H9 (cell line): ENCODE measurements at regions not wholly inside any gene's neighbourhood (a gene's known extent, or its start where the extent isn't known, plus 50 kb on each side); places are given as distances from the start of the nearest gene placed in this dataset.

Experiments used
- DNase-seq: peaks from one replicate; pipeline ENCODE4 v3.0.0-alpha.2; 2017
- H2AFZ ChIP-seq: one replicate; pipeline ENCODE4 v1.6.1; 2013; ENCODE audit warnings: mild to moderate bottlenecking, low read length, control low read depth, moderate library complexity
- H2AK5ac ChIP-seq: 2 replicates; pipeline ENCODE4 v1.6.1; 2013; ENCODE audit warnings: low read length, control low read depth, mixed read lengths; ENCODE audit not compliant: insufficient read length
- H2BK120ac ChIP-seq: one replicate; pipeline ENCODE4 v1.6.1; 2013; ENCODE audit warnings: low read depth, mild to moderate bottlenecking, low read length, control low read depth, inconsistent platforms; ENCODE audit not compliant: poor library complexity, severe bottlenecking
- H2BK12ac ChIP-seq: 2 replicates; pipeline ENCODE4 v1.6.1; 2013; ENCODE audit warnings: low read length, control low read depth, mixed read lengths, low read depth; ENCODE audit not compliant: insufficient read length
- H2BK15ac ChIP-seq: 2 replicates; pipeline ENCODE4 v1.6.1; 2013; ENCODE audit warnings: low read depth, low read length, control low read depth
- H2BK20ac ChIP-seq: one replicate; pipeline ENCODE4 v1.6.1; 2013; ENCODE audit warnings: low read depth, mild to moderate bottlenecking, low read length, control low read depth, inconsistent platforms; ENCODE audit not compliant: poor library complexity, severe bottlenecking
- H2BK5ac ChIP-seq: 2 replicates; pipeline ENCODE4 v1.6.1; 2013; ENCODE audit warnings: low read length, control low read depth, mixed read lengths; ENCODE audit not compliant: insufficient read length
- H3K14ac ChIP-seq: 2 replicates; pipeline ENCODE4 v1.6.1; 2013; ENCODE audit warnings: low read length, control low read depth; ENCODE audit not compliant: insufficient read depth
- H3K18ac ChIP-seq: 2 replicates; pipeline ENCODE4 v1.6.1; 2013; ENCODE audit warnings: low read depth, mild to moderate bottlenecking, mixed read lengths, low read length, control low read depth; ENCODE audit not compliant: insufficient read length
- H3K23ac ChIP-seq: 2 replicates; pipeline ENCODE4 v1.6.1; 2013; ENCODE audit warnings: low read length, control low read depth, mixed read lengths, low read depth; ENCODE audit not compliant: insufficient read length
- H3K23me2 ChIP-seq: 2 replicates; pipeline ENCODE4 v1.6.1; 2013; ENCODE audit warnings: low read depth, mild to moderate bottlenecking, mixed read lengths, low read length, control low read depth; ENCODE audit not compliant: insufficient read length, poor library complexity, severe bottlenecking
- H3K27ac ChIP-seq: 2 replicates; pipeline ENCODE4 v1.5.1; 2013; ENCODE audit warnings: low read length, control low read depth, mixed read lengths, low read depth; ENCODE audit not compliant: insufficient read length
- H3K27me3 ChIP-seq: 2 replicates; pipeline ENCODE4 v1.6.1; 2013; ENCODE audit warnings: low read length, control low read depth, inconsistent platforms; ENCODE audit not compliant: insufficient read depth
- H3K4ac ChIP-seq: 2 replicates; pipeline ENCODE4 v1.6.1; 2013; ENCODE audit warnings: low read depth, mild to moderate bottlenecking, control low read depth, inconsistent platforms, low read length, moderate library complexity
- H3K4me1 ChIP-seq: 2 replicates; pipeline ENCODE4 v1.6.1; 2013; ENCODE audit warnings: low read length, control low read depth, inconsistent platforms; ENCODE audit not compliant: insufficient read depth
- H3K4me2 ChIP-seq: 2 replicates; pipeline ENCODE4 v1.6.1; 2013; ENCODE audit warnings: low read length, control low read depth, mixed read lengths; ENCODE audit not compliant: insufficient read length, insufficient read depth
- H3K56ac ChIP-seq: 2 replicates; pipeline ENCODE4 v1.6.1; 2013; ENCODE audit warnings: low read depth, mild to moderate bottlenecking, mixed read lengths, low read length, control low read depth; ENCODE audit not compliant: insufficient read length
- H3K79me1 ChIP-seq: 2 replicates; pipeline ENCODE4 v1.6.1; 2013; ENCODE audit warnings: low read depth, mild to moderate bottlenecking, moderate library complexity, low read length, control low read depth, inconsistent platforms; ENCODE audit not compliant: insufficient read depth, poor library complexity, severe bottlenecking
- H3K79me2 ChIP-seq: 2 replicates; pipeline ENCODE4 v1.6.1; 2013; ENCODE audit warnings: low read length, control low read depth, inconsistent platforms; ENCODE audit not compliant: insufficient read depth
- H3K9ac ChIP-seq: 2 replicates; pipeline ENCODE4 v1.6.1; 2013; ENCODE audit warnings: low read length, control low read depth, mixed read lengths; ENCODE audit not compliant: insufficient read length; ENCODE audit errors: extremely low read depth
- H3K9me3 ChIP-seq: one replicate; pipeline ENCODE4 v1.6.1; 2013; ENCODE audit warnings: low read depth, low read length, inconsistent platforms; ENCODE audit not compliant: control insufficient read depth
- H3T11ph ChIP-seq: one replicate; pipeline ENCODE4 v1.6.1; 2013; ENCODE audit warnings: mild to moderate bottlenecking, low read length, control low read depth, inconsistent platforms
- H4K20me1 ChIP-seq: one replicate; pipeline ENCODE4 v1.6.1; 2013; ENCODE audit not compliant: control insufficient read depth, insufficient read length, insufficient read depth
- H4K5ac ChIP-seq: 2 replicates; pipeline ENCODE4 v1.6.1; 2013; ENCODE audit warnings: low read depth, mild to moderate bottlenecking, mixed read lengths, low read length, control low read depth; ENCODE audit not compliant: insufficient read length
- H4K8ac ChIP-seq: replicated peaks from 2 replicates; pipeline ENCODE4 v1.6.1; 2013; ENCODE audit warnings: low read length, control low read depth, mixed read lengths, low read depth; ENCODE audit not compliant: insufficient read length
- H4K91ac ChIP-seq: 2 replicates; pipeline ENCODE4 v1.6.1; 2013; ENCODE audit warnings: low read depth, mild to moderate bottlenecking, moderate library complexity, mixed read lengths, low read length, control low read depth; ENCODE audit not compliant: insufficient read length
- H3K27ac Mint-ChIP-seq, 3 experiments: 2 replicates in 2 of 3; 3 replicates in 1 of 3; pipeline ENCODE4 v1.8.0; 2020 to 2021; ENCODE audit warnings: mixed read lengths in 3 of 3, mild to moderate bottlenecking in 1 of 3, moderate library complexity in 1 of 3
- H3K27me3 Mint-ChIP-seq: 2 replicates; pipeline ENCODE4 v1.8.0; 2021; ENCODE audit warnings: low read depth, mild to moderate bottlenecking, moderate library complexity, mixed read lengths
- H3K36me3 Mint-ChIP-seq, 3 experiments: 2 replicates in 2 of 3; 3 replicates in 1 of 3; pipeline ENCODE4 v1.8.0; 2020 to 2021; ENCODE audit warnings: low read depth in 3 of 3, mixed read lengths in 3 of 3; ENCODE audit not compliant: insufficient read depth in 1 of 3
- H3K4me1 Mint-ChIP-seq, 2 experiments: 2 replicates each; pipeline ENCODE4 v1.8.0; 2020; ENCODE audit warnings: mixed read lengths in 2 of 2
- H3K4me3 Mint-ChIP-seq, 2 experiments: 2 replicates in 1 of 2; 3 replicates in 1 of 2; pipeline ENCODE4 v1.8.0; 2020 to 2021; ENCODE audit warnings: mild to moderate bottlenecking in 2 of 2, mixed read lengths in 2 of 2, moderate library complexity in 1 of 2
- H3K9me3 Mint-ChIP-seq, 2 experiments: 2 replicates in 1 of 2; 3 replicates in 1 of 2; pipeline ENCODE4 v1.8.0; 2020; ENCODE audit warnings: mild to moderate bottlenecking in 2 of 2, mixed read lengths in 2 of 2, moderate library complexity in 1 of 2
- CTCF ChIP-seq: fragments of 200-600 bp; sonication (generic); conservative IDR thresholded peaks from 3 replicates; pipeline ENCODE4 v1.8.0; 2021; ENCODE audit warnings: antibody characterized with exemption, mild to moderate bottlenecking

GRCh38 chr1:195964516-195964915, 643.7 kb downstream of the KCNT2 start:
- no peak for TF ChIP-seq CTCF
- Mint-ChIP-seq H3K9me3 (no peaks in the 10 kb centered on the region), H3K36me3 (no peaks in the 10 kb centered on the region), H3K4me1 (peaks cover 5 to 6% of the 10 kb centered on the region in 2 experiments), H3K27ac (no peak overlapping the region), H3K27me3 (no peaks in the 10 kb centered on the region), H3K4me3 (no peak overlapping the region)
- Histone ChIP-seq H3K4ac (no peak overlapping the region), H3K9me3 (no peaks in the 10 kb centered on the region), H3K27ac (no peak overlapping the region), H4K8ac (no peak overlapping the region), H2BK120ac (no peak overlapping the region), H3K23me2 (no peaks in the 10 kb centered on the region), H2AFZ (no peak overlapping the region), H4K5ac (no peak overlapping the region), H3K56ac (no peak overlapping the region), H2BK20ac (no peak overlapping the region), H2AK5ac (no peak overlapping the region), H4K20me1 (no peaks in the 10 kb centered on the region), H3K14ac (no peak overlapping the region), H2BK5ac (no peak overlapping the region), H3K79me1 (no peaks in the 10 kb centered on the region), H3K9ac (no peak overlapping the region), H3K18ac (no peak overlapping the region), H2BK12ac (no peak overlapping the region), H2BK15ac (no peak overlapping the region), H3K79me2 (no peaks in the 10 kb centered on the region), H3T11ph (no peak overlapping the region), H4K91ac (no peak overlapping the region), H3K23ac (no peak overlapping the region), H3K4me2 (no peak overlapping the region), H3K27me3 (no peaks in the 10 kb centered on the region), H3K4me1 (no peaks in the 10 kb centered on the region)
- DNase-seq = no peak
